Frontal cortex (tissue), 1 donor: ENCODE measurements at regions not wholly inside any gene's neighbourhood (a gene's known extent, or its start where the extent isn't known, plus 50 kb on each side); places are given as distances from the start of the nearest gene placed in this dataset. TPM values are rescaled to one million over a fixed set of nuclear protein-coding genes. Genes with fewer than 3 reads are reported as not detected.

Experiments used
- small RNA-seq: library from RNA; depleted of rRNA; stranded (forward); fragments of <200 nt; gene quantifications from one replicate; pipeline ENCODE3, GENCODE V24; 2014

Small RNAs in the stretch of these regions (small RNA-seq; reads per million reads assigned to genes)
- not detected for gene MIR4435-2
